K562 (cell line): ENCODE measurements at regions not wholly inside any gene's neighbourhood (a gene's known extent, or its start where the extent isn't known, plus 50 kb on each side); places are given as distances from the start of the nearest gene placed in this dataset.

Source experiments
- ATAC-seq: fragments of 200-7000 bp; cut with Tn5 transposase; 3 replicates; pipeline ENCODE4 v1.9.1; 2020; ENCODE audit warnings: moderate library complexity
- BruUV-seq: library from RNA; stranded (reverse); fragments of 400-500 nt; replicated peaks from 2 replicates; lab custom pipeline; 2021; lab: Mats Ljungman, UMichigan
- CTCF ChIA-PET: fragments of 300-600 bp; formaldehyde crosslinking; extraction: SDS; loops from one replicate; lab custom pipeline; 2021; ENCODE audit warnings: low intra/inter-chr PET ratio; lab: Yijun Ruan, JAX
- POLR2A ChIA-PET: fragments of 300-600, 350-650 bp; sonication (Branson Sonifier 250); formaldehyde crosslinking; extraction: SDS; loops from one replicate; lab custom pipeline; 2021; ENCODE audit warnings: antibody characterized with exemption, inconsistent platforms; lab: Yijun Ruan, JAX
- DNase-seq, 4 experiments: peaks; one replicate each; pipeline versions ENCODE4 v3.0.0 to v3.0.0-alpha.2; 2011 to 2018; ENCODE audit warnings: low spot score in 3 of 4, mixed read lengths in 3 of 4; ENCODE audit errors: extremely low read depth in 1 of 4
- FAIRE-seq: peaks from 2 replicates; lab custom pipeline; 2011; peaks lifted over from hg19 to GRCh38; lab: Jason Lieb, UNC
- H2AFZ ChIP-seq: 2 replicates; pipeline ENCODE4 v1.6.0; 2011; ENCODE audit warnings: low read depth, low read length, control low read depth, inconsistent platforms
- H3K27ac ChIP-seq: fragments of 200-600 bp; 3 replicates; pipeline ENCODE4 v1.8.0; 2011; ENCODE audit warnings: low read depth, mild to moderate bottlenecking, control low read depth, inconsistent platforms, low read length, moderate library complexity, mixed read lengths; ENCODE audit errors: extremely low read depth
- H3K27me3 ChIP-seq, 2 experiments: fragments of 300-600 bp in 1 of 2; 2 replicates in 1 of 2; 3 replicates in 1 of 2; pipeline versions ENCODE4 v1.6.0 to v1.8.0; 2011; ENCODE audit warnings: inconsistent platforms in 2 of 2, low read length in 2 of 2, mild to moderate bottlenecking in 1 of 2, mixed read lengths in 1 of 2, moderate library complexity in 1 of 2; ENCODE audit not compliant: control insufficient read depth in 2 of 2, insufficient read depth in 2 of 2
- H3K36me3 ChIP-seq: fragments of 300-600 bp; 3 replicates; pipeline ENCODE4 v1.8.0; 2011; ENCODE audit warnings: mild to moderate bottlenecking, low read length, inconsistent platforms; ENCODE audit not compliant: control insufficient read depth, insufficient read depth
- H3K4me1 ChIP-seq, 2 experiments: fragments of 200-600 bp in 1 of 2; replicated peaks in 1 of 2; 2 replicates in 1 of 2; 3 replicates in 1 of 2; pipeline versions ENCODE4 v1.5.1 to v1.8.0; 2011; ENCODE audit warnings: inconsistent platforms in 2 of 2, low read length in 2 of 2, mild to moderate bottlenecking in 1 of 2, mixed read lengths in 1 of 2, moderate library complexity in 1 of 2; ENCODE audit not compliant: control insufficient read depth in 2 of 2, insufficient read depth in 2 of 2
- H3K4me2 ChIP-seq: 2 replicates; pipeline ENCODE4 v1.6.1; 2011; ENCODE audit warnings: low read length, control low read depth, inconsistent platforms, mixed read lengths; ENCODE audit not compliant: insufficient read depth
- H3K4me3 ChIP-seq: fragments of 200-600 bp; sonication (generic), shearing (Covaris generic); 2 replicates; pipeline ENCODE4 v1.5.1; 2016; ENCODE audit warnings: control low read depth, inconsistent platforms
- H3K79me2 ChIP-seq: fragments of 200-600 bp; 3 replicates; pipeline ENCODE4 v1.8.0; 2011; ENCODE audit warnings: low read length, inconsistent platforms; ENCODE audit not compliant: control insufficient read depth, insufficient read depth
- H3K9ac ChIP-seq, 2 experiments: 2 replicates each; pipeline versions ENCODE4 v1.6.0 to v1.6.1; 2011; ENCODE audit warnings: low read depth in 2 of 2, low read length in 2 of 2, control low read depth in 1 of 2, inconsistent platforms in 1 of 2, mild to moderate bottlenecking in 1 of 2, mixed read lengths in 1 of 2; ENCODE audit not compliant: insufficient read depth in 1 of 2
- H3K9me1 ChIP-seq: one replicate; pipeline ENCODE4 v1.6.0; 2011; ENCODE audit warnings: inconsistent platforms, mild to moderate bottlenecking, low read length, moderate library complexity; ENCODE audit not compliant: control insufficient read depth, insufficient read depth
- H3K9me3 ChIP-seq: replicated peaks from 2 replicates; pipeline ENCODE4 v1.5.1; 2011; ENCODE audit warnings: low read depth, low read length, inconsistent platforms; ENCODE audit not compliant: control insufficient read depth, insufficient read depth
- H4K20me1 ChIP-seq: replicated peaks from 2 replicates; pipeline ENCODE4 v1.6.1; 2011; ENCODE audit warnings: low read length, inconsistent platforms, mixed read lengths; ENCODE audit not compliant: control insufficient read depth, insufficient read depth
- TEAD4 ChIP-seq, 2 experiments: sonication (generic) in 1 of 2; formaldehyde crosslinking in 1 of 2; IDR thresholded peaks; 2 replicates each; pipeline versions ENCODE4 v1.6.1 to v1.8.0; 2012 to 2022; ENCODE audit warnings: borderline replicate concordance in 1 of 2, inconsistent platforms in 1 of 2, low read length in 1 of 2, mild to moderate bottlenecking in 1 of 2, missing genetic modification reagents in 1 of 2
- ZNF551 ChIP-seq: fragments of 250-450 bp; sonication (Bioruptor Pico); IDR thresholded peaks from 2 replicates; pipeline ENCODE4 v1.5.0; 2021; ENCODE audit warnings: mild to moderate bottlenecking, moderate library complexity
- ZNF76 ChIP-seq: fragments of 250-450 bp; sonication (Bioruptor Pico); IDR thresholded peaks from 2 replicates; pipeline ENCODE4 v1.4.0; 2020; ENCODE audit warnings: mild to moderate bottlenecking, moderate library complexity, borderline replicate concordance
- WGBS: fragments of 100-300 bp; shearing (Covaris generic); methylation state at CpG from one replicate; pipeline ENCODE4 v1.1.6; 2016; ENCODE audit warnings: low coverage, mixed read lengths; ENCODE audit not compliant: insufficient coverage; ENCODE audit errors: missing lambda C conversion rate; 5-methylcytosine and 5-hydroxymethylcytosine counted together
- in situ Hi-C: fragments of 300-500 bp; cut with MboI; formaldehyde crosslinking; loops from 4 replicates; pipeline ENCODE4 v1.15.0; 2018; ENCODE audit warnings: inconsistent platforms, mixed read lengths
- intact Hi-C: fragments of 100-400 bp; cut with micrococcal nuclease; formaldehyde crosslinking; loops from 2 replicates; pipeline ENCODE4 v1.14.2; 2022
- TF ChIP-seq, protein P1 (sequence below): fragments of 250-450 bp; sonication (Bioruptor Pico); IDR thresholded peaks from 2 replicates; pipeline ENCODE4 v1.9.0; 2021; ENCODE audit warnings: mild to moderate bottlenecking
- TF ChIP-seq, protein P2 (sequence below): fragments of 450-650 bp; IDR thresholded peaks from 2 replicates; pipeline ENCODE4 v1.7.1; 2018; ENCODE audit warnings: mild to moderate bottlenecking, low read depth; ENCODE audit not compliant: partially characterized antibody
- TF ChIP-seq, protein P3 (sequence below): fragments of 450-650 bp; formaldehyde crosslinking; IDR thresholded peaks from 2 replicates; pipeline ENCODE4 v1.4.0; 2020; ENCODE audit warnings: mild to moderate bottlenecking, moderate library complexity

DNA sequence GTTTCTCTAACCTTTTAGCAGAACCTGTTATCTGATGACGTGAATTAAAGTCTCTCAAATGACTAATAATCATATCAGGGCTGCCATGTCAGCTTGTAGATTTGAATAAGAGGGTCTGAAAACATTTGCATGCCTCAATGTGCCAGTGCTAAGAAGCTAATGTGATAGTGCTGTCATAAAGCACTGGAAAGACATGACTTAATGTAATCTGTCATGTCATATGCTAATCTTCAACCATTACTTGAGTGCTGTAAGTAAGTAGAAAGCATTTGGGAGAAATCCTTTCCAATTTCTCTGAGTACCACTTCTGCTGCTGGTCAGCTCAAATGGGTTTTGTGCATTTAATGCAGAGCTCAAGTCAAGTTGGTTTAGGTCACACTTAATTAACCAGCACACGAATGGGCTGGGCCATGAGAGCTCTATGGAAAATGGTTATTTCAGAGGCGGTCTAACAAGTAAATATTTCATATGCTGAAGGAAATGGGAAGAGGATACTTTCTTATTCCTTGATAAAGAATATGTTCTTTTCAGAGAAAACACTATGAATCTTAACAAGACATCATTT, 609.2 kb downstream of the LMO4 start:
- H2AFZ ChIP-seq: no peak overlapping the region
- BruUV-seq: no TSS peak
- ChIA-PET CTCF (no interaction called here), POLR2A (no interaction called here)
- FAIRE-seq: no peak
- intact Hi-C loops (no loop called here), in situ Hi-C loops (loop anchor here (25.0 kb wide), 1 partner anchor 651 kb away; no protein-coding TSS in a partner anchor)
- ATAC-seq: no peak
- no peaks in the 10 kb centered on the region for H3K27me3 ChIP-seq
- no peaks in the 10 kb centered on the region for H3K36me3 ChIP-seq
- DNase-seq: no peak
- H3K9ac ChIP-seq: no peak overlapping the region
- no peaks in the 10 kb centered on the region for H3K9me3 ChIP-seq
- no peak overlapping the region for H3K4me3 ChIP-seq
- H3K9me1 ChIP-seq: no peaks in the 10 kb centered on the region
- no peaks in the 10 kb centered on the region for H3K79me2 ChIP-seq
- no peaks in the 10 kb centered on the region for H4K20me1 ChIP-seq
- H3K4me1 ChIP-seq: no peaks in the 10 kb centered on the region
- 0% methylated on average over 3 of the region's 3 CpGs for WGBS
- H3K4me2 ChIP-seq: no peak overlapping the region
- no peak overlapping the region for H3K27ac ChIP-seq
- no peak for TF ChIP-seq ZNF76 (CRISPR knock-in tag)
- no peak for TF ChIP-seq TEAD4 (IDR thresholded peaks at IDR 0.05; ENCODE audit: low read length)
- TF ChIP-seq TEAD4 (CRISPR knock-in tag; IDR thresholded peaks at IDR 0.05; ENCODE audit: borderline replicate concordance): no peak
- TF ChIP-seq, protein P1, sequence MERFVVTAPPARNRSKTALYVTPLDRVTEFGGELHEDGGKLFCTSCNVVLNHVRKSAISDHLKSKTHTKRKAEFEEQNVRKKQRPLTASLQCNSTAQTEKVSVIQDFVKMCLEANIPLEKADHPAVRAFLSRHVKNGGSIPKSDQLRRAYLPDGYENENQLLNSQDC (CRISPR knock-in tag): no peak
- no peak for TF ChIP-seq ZNF551
- TF ChIP-seq, protein P2, sequence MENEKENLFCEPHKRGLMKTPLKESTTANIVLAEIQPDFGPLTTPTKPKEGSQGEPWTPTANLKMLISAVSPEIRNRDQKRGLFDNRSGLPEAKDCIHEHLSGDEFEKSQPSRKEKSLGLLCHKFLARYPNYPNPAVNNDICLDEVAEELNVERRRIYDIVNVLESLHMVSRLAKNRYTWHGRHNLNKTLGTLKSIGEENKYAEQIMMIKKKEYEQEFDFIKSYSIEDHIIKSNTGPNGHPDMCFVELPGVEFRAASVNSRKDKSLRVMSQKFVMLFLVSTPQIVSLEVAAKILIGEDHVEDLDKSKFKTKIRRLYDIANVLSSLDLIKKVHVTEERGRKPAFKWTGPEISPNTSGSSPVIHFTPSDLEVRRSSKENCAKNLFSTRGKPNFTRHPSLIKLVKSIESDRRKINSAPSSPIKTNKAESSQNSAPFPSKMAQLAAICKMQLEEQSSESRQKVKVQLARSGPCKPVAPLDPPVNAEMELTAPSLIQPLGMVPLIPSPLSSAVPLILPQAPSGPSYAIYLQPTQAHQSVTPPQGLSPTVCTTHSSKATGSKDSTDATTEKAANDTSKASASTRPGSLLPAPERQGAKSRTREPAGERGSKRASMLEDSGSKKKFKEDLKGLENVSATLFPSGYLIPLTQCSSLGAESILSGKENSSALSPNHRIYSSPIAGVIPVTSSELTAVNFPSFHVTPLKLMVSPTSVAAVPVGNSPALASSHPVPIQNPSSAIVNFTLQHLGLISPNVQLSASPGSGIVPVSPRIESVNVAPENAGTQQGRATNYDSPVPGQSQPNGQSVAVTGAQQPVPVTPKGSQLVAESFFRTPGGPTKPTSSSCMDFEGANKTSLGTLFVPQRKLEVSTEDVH: no peak
- TF ChIP-seq, protein P3, sequence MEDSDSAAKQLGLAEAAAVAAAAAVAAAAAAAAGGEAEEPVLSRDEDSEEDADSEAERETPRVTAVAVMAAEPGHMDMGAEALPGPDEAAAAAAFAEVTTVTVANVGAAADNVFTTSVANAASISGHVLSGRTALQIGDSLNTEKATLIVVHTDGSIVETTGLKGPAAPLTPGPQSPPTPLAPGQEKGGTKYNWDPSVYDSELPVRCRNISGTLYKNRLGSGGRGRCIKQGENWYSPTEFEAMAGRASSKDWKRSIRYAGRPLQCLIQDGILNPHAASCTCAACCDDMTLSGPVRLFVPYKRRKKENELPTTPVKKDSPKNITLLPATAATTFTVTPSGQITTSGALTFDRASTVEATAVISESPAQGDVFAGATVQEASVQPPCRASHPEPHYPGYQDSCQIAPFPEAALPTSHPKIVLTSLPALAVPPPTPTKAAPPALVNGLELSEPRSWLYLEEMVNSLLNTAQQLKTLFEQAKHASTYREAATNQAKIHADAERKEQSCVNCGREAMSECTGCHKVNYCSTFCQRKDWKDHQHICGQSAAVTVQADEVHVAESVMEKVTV (CRISPR knock-in tag): no peak
